Lower leg skin (tissue), 3 donors: ENCODE measurements at regions not wholly inside any gene's neighbourhood (a gene's known extent, or its start where the extent isn't known, plus 50 kb on each side); places are given as distances from the start of the nearest gene placed in this dataset.

Experiments used
- POLR2A ChIP-seq, 2 donors: fragments of 450-650 bp; IDR thresholded peaks; one replicate each; pipeline ENCODE4 v1.6.1; 2016 to 2017; ENCODE audit warnings: antibody characterized with exemption in 2 of 2, mild to moderate bottlenecking in 1 of 2, moderate library complexity in 1 of 2
- TF ChIP-seq, protein P1 (sequence below), 3 donors: fragments of 450-650 bp; IDR thresholded peaks; one replicate each; pipeline ENCODE4 v1.5.1; 2016; ENCODE audit warnings: antibody characterized with exemption in 3 of 3, mild to moderate bottlenecking in 3 of 3, moderate library complexity in 2 of 3

DNA sequence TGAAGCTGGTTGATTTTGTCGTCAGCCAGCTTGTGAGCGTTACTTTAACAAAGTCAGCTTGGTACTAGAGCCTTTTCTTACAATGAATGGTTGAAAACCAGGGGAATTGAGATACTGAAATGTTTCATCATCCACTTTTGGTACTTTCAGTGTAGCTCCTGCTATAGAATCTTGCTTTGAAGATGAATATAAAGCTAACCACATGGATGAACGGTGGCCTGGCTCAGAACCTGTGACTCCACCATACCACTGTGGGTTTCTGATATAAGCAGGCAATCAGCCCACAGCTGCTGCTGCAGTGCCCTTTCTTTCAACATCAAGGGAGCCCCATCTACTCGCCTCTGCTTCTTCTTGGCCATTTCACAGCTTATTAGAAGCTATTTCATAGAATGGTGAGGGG, 53.2 kb upstream of the GPR45 start:
- TF ChIP-seq, protein P1, sequence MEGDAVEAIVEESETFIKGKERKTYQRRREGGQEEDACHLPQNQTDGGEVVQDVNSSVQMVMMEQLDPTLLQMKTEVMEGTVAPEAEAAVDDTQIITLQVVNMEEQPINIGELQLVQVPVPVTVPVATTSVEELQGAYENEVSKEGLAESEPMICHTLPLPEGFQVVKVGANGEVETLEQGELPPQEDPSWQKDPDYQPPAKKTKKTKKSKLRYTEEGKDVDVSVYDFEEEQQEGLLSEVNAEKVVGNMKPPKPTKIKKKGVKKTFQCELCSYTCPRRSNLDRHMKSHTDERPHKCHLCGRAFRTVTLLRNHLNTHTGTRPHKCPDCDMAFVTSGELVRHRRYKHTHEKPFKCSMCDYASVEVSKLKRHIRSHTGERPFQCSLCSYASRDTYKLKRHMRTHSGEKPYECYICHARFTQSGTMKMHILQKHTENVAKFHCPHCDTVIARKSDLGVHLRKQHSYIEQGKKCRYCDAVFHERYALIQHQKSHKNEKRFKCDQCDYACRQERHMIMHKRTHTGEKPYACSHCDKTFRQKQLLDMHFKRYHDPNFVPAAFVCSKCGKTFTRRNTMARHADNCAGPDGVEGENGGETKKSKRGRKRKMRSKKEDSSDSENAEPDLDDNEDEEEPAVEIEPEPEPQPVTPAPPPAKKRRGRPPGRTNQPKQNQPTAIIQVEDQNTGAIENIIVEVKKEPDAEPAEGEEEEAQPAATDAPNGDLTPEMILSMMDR (IDR thresholded peaks at IDR 0.05) = no peak
- TF ChIP-seq POLR2A (IDR thresholded peaks at IDR 0.05) = no peak
